Activated effector memory CD4-positive, alpha-beta T cell treated with Interleukin-2 at 50 U/mL for 16 hours (primary cell): ENCODE measurements at regions not wholly inside any gene's neighbourhood (a gene's known extent, or its start where the extent isn't known, plus 50 kb on each side); places are given as distances from the start of the nearest gene placed in this dataset.

Experiments
- DNase-seq: peaks from one replicate; pipeline ENCODE4 v3.0.0-alpha.2; 2020

GRCh38 chr18:11307716-11308115 is 158.3 kb upstream of the PIEZO2 start:
- no peak for DNase-seq

- no peak for DNase-seq
Observed at GRCh38 chr18:11305507-11305906, 156.1 kb upstream of the PIEZO2 start.

- no peak for DNase-seq
Observed at GRCh38 chr18:11304928-11305327, 155.6 kb upstream of the PIEZO2 start.

GRCh38 chr18:11296946-11297345 is 147.6 kb upstream of the PIEZO2 start:
- DNase-seq = no peak

GRCh38 chr18:11293794-11294193 is 144.4 kb upstream of the PIEZO2 start:
- DNase-seq = no peak

- no peak for DNase-seq
Observed at GRCh38 chr18:11290786-11291185, 141.4 kb upstream of the PIEZO2 start.

DNA sequence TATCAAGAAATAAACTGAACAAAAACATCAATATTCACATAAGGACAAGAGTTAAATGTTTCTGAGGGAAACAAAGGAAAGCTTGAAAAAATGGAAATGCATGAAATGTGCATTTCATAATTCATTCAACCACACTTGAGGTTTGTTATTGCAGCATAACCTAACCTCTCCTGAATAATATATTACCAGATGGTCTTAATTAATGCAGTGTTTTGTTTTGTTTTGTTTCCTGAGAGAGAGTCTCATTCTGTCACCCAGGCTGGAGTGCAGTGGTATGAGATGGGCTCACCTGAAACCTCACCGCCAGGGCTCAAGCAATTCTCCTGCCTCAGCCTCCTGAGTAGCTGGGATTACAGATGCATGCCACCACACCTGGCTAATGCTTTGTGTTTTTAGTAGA is 139.9 kb upstream of the PIEZO2 start:
- DNase-seq = no peak

- DNase-seq = no peak
Observed at GRCh38 chr18:11288401-11288800, 139.0 kb upstream of the PIEZO2 start.

DNA sequence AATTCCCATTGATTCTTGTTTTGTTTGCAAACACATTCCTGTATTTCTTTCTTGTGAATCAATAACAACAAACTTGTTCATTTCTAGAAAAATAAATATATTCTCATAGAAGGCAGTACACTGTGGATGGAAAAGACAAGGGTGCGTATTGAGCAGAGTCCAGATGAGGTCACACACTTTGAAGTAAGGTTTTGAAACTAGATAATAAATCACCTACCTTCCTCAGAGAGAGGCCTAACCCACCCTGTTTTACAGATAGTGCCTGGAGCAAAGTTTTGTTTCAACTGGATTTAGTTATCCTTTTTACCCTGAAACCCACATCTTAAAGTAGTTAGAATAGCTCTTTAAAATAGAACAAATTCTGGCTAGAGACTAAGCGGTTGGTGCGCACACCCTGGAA is 137.1 kb upstream of the PIEZO2 start:
- DNase-seq = no peak

- DNase-seq = no peak
Observed at GRCh38 chr18:11284811-11285210, 135.4 kb upstream of the PIEZO2 start.

GRCh38 chr18:11284349-11284748 is 135.0 kb upstream of the PIEZO2 start:
- no peak for DNase-seq

DNA sequence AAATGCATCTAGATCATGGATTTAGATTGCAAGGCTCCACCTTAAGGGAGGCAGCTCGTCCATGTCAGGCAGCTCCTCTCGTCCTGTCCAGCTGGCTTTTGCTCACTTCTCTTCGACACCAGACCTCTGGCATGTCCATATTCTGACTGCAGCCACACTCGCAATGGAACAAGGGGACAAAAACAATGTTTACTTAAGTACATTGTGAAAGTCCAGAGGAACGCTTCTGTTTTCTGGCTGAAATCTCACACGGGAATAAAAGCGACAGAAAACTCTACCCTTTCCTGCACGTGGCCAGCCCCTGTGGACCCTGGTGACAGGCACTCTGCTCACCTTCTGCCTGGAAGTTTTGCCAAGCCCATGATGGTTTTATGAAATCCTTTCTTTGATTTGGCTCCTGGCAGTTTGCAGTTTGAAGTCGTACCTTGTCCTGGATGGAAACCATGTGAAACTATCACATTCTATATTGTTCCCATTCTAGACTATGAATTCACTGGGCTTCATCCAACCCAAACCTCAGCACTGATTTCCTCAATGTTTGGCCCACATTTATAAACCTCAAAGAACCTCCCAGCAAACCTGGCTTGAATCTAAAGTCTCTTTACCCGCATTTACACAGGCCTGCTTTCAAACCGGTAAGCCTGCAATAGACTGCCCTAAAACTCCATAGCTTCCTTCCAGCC is 134.3 kb upstream of the PIEZO2 start:
- DNase-seq = no peak

GRCh38 chr18:11279461-11279860 is 130.1 kb upstream of the PIEZO2 start:
- no peak for DNase-seq

- no peak for DNase-seq
Observed at GRCh38 chr18:11276678-11277077, 127.3 kb upstream of the PIEZO2 start.

DNA sequence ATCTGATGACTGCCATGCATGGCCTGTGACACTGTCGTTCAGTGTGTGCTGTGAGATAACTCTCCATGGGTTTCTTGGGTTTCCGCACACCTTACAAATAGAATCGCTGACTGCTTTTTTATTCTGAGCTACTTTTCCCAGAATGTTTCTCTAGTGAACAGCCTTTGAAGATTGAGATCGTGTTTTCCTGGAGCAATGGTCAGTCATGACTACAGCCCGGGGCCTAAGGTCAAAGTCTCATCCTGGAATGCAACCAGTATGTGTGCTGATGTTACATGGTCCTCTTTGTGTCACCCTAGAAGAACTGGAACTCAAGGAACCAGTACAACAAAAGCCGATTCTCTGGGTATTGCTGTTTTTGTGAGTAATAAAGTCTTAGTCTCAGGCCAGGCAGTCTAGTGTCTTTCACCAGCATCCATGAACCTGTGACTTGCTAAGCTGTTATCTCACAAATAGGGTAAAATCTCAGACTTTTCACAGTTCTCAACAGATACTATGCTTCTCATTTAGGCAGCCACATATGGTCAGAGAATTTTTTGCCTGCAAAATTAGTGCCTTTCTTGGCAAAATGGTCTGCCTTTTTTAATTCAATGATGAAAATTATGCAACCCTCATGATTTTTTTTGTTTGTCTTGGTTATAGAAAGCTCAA is 124.9 kb upstream of the PIEZO2 start:
- no peak for DNase-seq

DNA sequence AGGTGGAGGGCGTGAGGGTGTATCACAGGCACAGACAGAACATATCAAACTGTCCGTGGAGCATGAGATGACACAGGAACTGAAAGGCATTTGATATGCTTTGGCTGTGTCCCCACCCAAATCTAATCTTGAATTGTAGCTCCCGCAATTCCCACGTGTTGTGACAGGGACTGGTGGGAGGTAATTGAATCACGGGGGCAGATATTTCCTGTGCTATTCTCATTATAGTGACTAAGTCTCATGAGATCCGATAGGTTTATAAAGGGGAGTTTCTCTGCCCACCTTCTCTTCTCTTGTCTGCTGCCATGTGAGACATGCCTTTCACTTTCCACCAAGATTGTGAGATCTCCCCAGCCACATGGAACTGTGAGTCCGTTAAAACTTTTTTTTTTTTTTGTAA is 123.1 kb upstream of the PIEZO2 start:
- no peak for DNase-seq

- DNase-seq = no peak
Observed at GRCh38 chr18:11271954-11272353, 122.6 kb upstream of the PIEZO2 start.

- no peak for DNase-seq
Observed at GRCh38 chr18:11269257-11269656, 119.9 kb upstream of the PIEZO2 start.

DNA sequence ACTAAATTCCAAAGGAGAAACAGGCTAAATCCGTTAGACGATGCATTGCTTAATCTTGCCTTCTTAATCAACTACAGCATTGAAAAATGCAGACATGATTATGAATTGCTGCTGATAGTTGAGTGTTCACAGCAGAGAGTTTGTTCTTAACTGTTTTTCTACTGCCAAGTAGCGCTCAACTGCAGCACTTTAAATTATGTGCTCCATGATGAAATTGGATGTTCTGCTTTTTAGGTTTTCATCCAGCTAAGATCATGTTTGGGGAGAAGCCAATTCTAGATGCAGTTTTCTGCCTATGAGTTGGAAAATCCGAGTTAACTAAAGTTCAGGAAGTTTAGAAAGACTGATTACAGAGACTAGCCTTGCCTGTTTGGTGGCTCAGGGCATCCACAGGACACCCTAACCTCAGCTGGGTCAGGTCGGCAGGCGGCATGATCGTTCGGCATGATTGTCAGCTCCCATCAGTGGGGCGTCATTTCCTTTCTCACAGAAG is 119.4 kb upstream of the PIEZO2 start:
- no peak for DNase-seq

GRCh38 chr18:11268153-11268552 is 118.8 kb upstream of the PIEZO2 start:
- DNase-seq = no peak

- DNase-seq = no peak
Observed at GRCh38 chr18:11266781-11267480, 117.6 kb upstream of the PIEZO2 start.

DNA sequence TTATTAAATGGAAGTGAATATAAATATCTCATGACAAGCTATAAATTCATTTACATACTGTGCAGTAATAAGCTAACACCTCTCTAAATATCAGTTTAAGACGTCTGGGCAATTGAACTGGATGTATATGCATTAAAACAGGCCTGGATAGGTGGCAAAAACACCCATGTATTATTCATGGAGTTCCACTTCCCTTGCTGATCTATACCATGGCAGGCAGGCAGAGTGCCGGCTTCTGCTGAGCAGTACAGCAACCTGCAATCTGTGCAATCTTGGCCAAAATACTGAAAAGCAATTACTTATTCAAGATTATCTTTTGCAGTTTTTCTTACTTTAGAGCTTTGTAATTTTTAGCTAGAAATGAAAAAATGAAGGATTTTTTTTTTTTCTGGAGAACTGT is 112.1 kb upstream of the PIEZO2 start:
- no peak for DNase-seq

- DNase-seq = no peak
Observed at GRCh38 chr18:11260961-11261461, 111.6 kb upstream of the PIEZO2 start.
